Thyroid gland (tissue), 4 donors: ENCODE measurements at regions not wholly inside any gene's neighbourhood (a gene's known extent, or its start where the extent isn't known, plus 50 kb on each side); places are given as distances from the start of the nearest gene placed in this dataset.

ENCODE experiments used
- DNase-seq, 2 donors: peaks; one replicate each; pipeline ENCODE4 v3.0.0-alpha.2; 2019
- H3K27ac ChIP-seq, 3 donors: fragments of 200-600 bp; sonication (generic); 1 replicate in 2 of 3; 2 replicates in 1 of 3; pipeline ENCODE4 v1.5.1; 2016 to 2019; ENCODE audit warnings: mild to moderate bottlenecking in 1 of 3, moderate library complexity in 1 of 3
- H3K27me3 ChIP-seq: fragments of 200-600 bp; sonication (generic); one replicate; pipeline ENCODE4 v1.5.1; 2019
- H3K36me3 ChIP-seq, 2 donors: fragments of 200-600 bp; sonication (generic); one replicate each; pipeline ENCODE4 v1.5.1; 2016 to 2019
- H3K4me1 ChIP-seq, 2 donors: fragments of 200-600 bp; sonication (generic); one replicate each; pipeline ENCODE4 v1.5.1; 2017 to 2019
- H3K4me3 ChIP-seq, 3 donors: fragments of 200-600 bp; sonication (generic); replicated peaks in 1 of 3; 1 replicate in 2 of 3; 2 replicates in 1 of 3; pipeline ENCODE4 v1.5.1; 2016; ENCODE audit warnings: mild to moderate bottlenecking in 1 of 3
- H3K9me3 ChIP-seq: fragments of 200-600 bp; sonication (generic); one replicate; pipeline ENCODE4 v1.5.1; 2017
- CTCF ChIP-seq, 6 experiments: fragments of 200-600 bp in 3 of 6; fragments of 450-650 bp in 3 of 6; sonication (generic) in 3 of 6; IDR thresholded peaks; one replicate each; pipeline ENCODE4 v1.5.1; 2016 to 2019; ENCODE audit warnings: antibody characterized with exemption in 6 of 6, mild to moderate bottlenecking in 2 of 6, inconsistent platforms in 1 of 6, moderate library complexity in 1 of 6
- POLR2A ChIP-seq, 2 donors: fragments of 450-650 bp; IDR thresholded peaks; one replicate each; pipeline ENCODE4 v1.6.1; 2017; ENCODE audit warnings: antibody characterized with exemption in 2 of 2, mild to moderate bottlenecking in 2 of 2, moderate library complexity in 1 of 2
- WGBS, 2 donors: methylation state at CpG; one replicate each; pipeline ENCODE4 v1.1.5; 2017; 5-methylcytosine and 5-hydroxymethylcytosine counted together
- intact Hi-C: fragments of 100-400 bp; cut with DNase I; formaldehyde crosslinking; loops from one replicate; pipeline ENCODE4 v1.15.1; 2023

- no peak for TF ChIP-seq POLR2A (IDR thresholded peaks at IDR 0.05)
- Histone ChIP-seq H3K27me3 (no peaks in the 10 kb centered on the region), H3K4me3 (no peak overlapping the region), H3K27ac (no peak overlapping the region), H3K9me3 (no peaks in the 10 kb centered on the region), H3K36me3 (no peaks in the 10 kb centered on the region), H3K4me1 (no peaks in the 10 kb centered on the region)
- no peak for DNase-seq
- 76 to 86% methylated on average over 5 of the region's 5 CpGs for WGBS, 2 donors
- intact Hi-C loops = no loop called here
These were observed 252.4 kb upstream of the ANKRD50 start for GRCh38 chr4:124964852-124965496.

- Histone ChIP-seq H3K27ac (no peak overlapping the region), H3K27me3 (no peaks in the 10 kb centered on the region), H3K4me3 (no peak overlapping the region), H3K36me3 (no peaks in the 10 kb centered on the region), H3K4me1 (no peaks in the 10 kb centered on the region), H3K9me3 (no peaks in the 10 kb centered on the region)
- no peak for TF ChIP-seq POLR2A (IDR thresholded peaks at IDR 0.05)
- no peak for TF ChIP-seq CTCF (IDR thresholded peaks at IDR 0.05)
- 94 to 95% methylated on average over 2 of the region's 2 CpGs for WGBS, 2 donors
- intact Hi-C loops = no loop called here
- DNase-seq = no peak
These were observed 251.7 kb upstream of the ANKRD50 start for GRCh38 chr4:124964251-124964650.

- no peaks in the 10 kb centered on the region for H3K36me3 ChIP-seq
- no peak overlapping the region for H3K4me3 ChIP-seq
- H3K9me3 ChIP-seq = no peaks in the 10 kb centered on the region
- no peaks in the 10 kb centered on the region for H3K27me3 ChIP-seq
- H3K27ac ChIP-seq = no peak overlapping the region
- intact Hi-C loops = no loop called here
- no peak for DNase-seq
- no peaks in the 10 kb centered on the region for H3K4me1 ChIP-seq
- TF ChIP-seq POLR2A (IDR thresholded peaks at IDR 0.05) (no peak), CTCF (IDR thresholded peaks at IDR 0.05) (no peak)
- WGBS, 2 donors = 82 to 92% methylated on average over 4 of the region's 4 CpGs
These were observed 248.7 kb upstream of the ANKRD50 start for GRCh38 chr4:124961138-124961750.

GRCh38 chr4:124958847-124959246 is 246.3 kb upstream of the ANKRD50 start:
- TF ChIP-seq CTCF (IDR thresholded peaks at IDR 0.05) (no peak), POLR2A (IDR thresholded peaks at IDR 0.05) (no peak)
- DNase-seq = no peak

GRCh38 chr4:124955476-124955875 is 242.9 kb upstream of the ANKRD50 start:
- no peak for TF ChIP-seq CTCF (IDR thresholded peaks at IDR 0.05)
- no peak for TF ChIP-seq POLR2A (IDR thresholded peaks at IDR 0.05)
- Histone ChIP-seq H3K4me3 (no peak overlapping the region), H3K9me3 (no peaks in the 10 kb centered on the region), H3K4me1 (no peaks in the 10 kb centered on the region), H3K27me3 (no peaks in the 10 kb centered on the region), H3K27ac (no peak overlapping the region), H3K36me3 (no peaks in the 10 kb centered on the region)
- WGBS, 2 donors = 72 to 76% methylated on average over 2 of the region's 2 CpGs
- intact Hi-C loops = no loop called here
- no peak for DNase-seq

More at GRCh38 chr4:124958847-124959246, 246.3 kb upstream of the ANKRD50 start:
- WGBS, 2 donors = 90 to 97% methylated on average over 1 of the region's 1 CpG
- H3K9me3 ChIP-seq = no peaks in the 10 kb centered on the region
- no peaks in the 10 kb centered on the region for H3K36me3 ChIP-seq
- no peak overlapping the region for H3K4me3 ChIP-seq
- intact Hi-C loops = no loop called here
- no peak overlapping the region for H3K27ac ChIP-seq
- H3K4me1 ChIP-seq = no peaks in the 10 kb centered on the region
- no peaks in the 10 kb centered on the region for H3K27me3 ChIP-seq
